Spleen (tissue), 7 donors: ENCODE measurements at regions not wholly inside any gene's neighbourhood (a gene's known extent, or its start where the extent isn't known, plus 50 kb on each side); places are given as distances from the start of the nearest gene placed in this dataset.

Experiments
- POLR2A ChIP-seq, 3 donors: fragments of 450-650 bp; IDR thresholded peaks; one replicate each; pipeline ENCODE4 v1.5.1; 2017; ENCODE audit warnings: antibody characterized with exemption in 3 of 3, mild to moderate bottlenecking in 1 of 3
- TF ChIP-seq, protein P1 (sequence below), 11 experiments: fragments of 200-600 bp in 7 of 11; fragments of 450-650 bp in 4 of 11; sonication (generic) in 4 of 11; IDR thresholded peaks in 8 of 11; conservative IDR thresholded peaks in 3 of 11; 1 replicate in 7 of 11; 2 replicates in 4 of 11; pipeline versions ENCODE4 v1.4.0 to v1.8.0; 2016 to 2021; ENCODE audit warnings: antibody characterized with exemption in 11 of 11, inconsistent platforms in 4 of 11, mild to moderate bottlenecking in 1 of 11
- donor health status: DM: no; HTN: no; CAD: no; lungs with moderate emphysema.
- donor health status: DM: no; HTN: no; CAD: no.
- donor health status: DM: no; HTN: no; CAD: no.

GRCh38 chr3:106540743-106541142 lies 671.9 kb upstream of the CBLB start:
- TF ChIP-seq, protein P1, sequence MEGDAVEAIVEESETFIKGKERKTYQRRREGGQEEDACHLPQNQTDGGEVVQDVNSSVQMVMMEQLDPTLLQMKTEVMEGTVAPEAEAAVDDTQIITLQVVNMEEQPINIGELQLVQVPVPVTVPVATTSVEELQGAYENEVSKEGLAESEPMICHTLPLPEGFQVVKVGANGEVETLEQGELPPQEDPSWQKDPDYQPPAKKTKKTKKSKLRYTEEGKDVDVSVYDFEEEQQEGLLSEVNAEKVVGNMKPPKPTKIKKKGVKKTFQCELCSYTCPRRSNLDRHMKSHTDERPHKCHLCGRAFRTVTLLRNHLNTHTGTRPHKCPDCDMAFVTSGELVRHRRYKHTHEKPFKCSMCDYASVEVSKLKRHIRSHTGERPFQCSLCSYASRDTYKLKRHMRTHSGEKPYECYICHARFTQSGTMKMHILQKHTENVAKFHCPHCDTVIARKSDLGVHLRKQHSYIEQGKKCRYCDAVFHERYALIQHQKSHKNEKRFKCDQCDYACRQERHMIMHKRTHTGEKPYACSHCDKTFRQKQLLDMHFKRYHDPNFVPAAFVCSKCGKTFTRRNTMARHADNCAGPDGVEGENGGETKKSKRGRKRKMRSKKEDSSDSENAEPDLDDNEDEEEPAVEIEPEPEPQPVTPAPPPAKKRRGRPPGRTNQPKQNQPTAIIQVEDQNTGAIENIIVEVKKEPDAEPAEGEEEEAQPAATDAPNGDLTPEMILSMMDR (IDR thresholded peaks at IDR 0.05 in 8 of 11, conservative IDR thresholded peaks at IDR 0.05 in 3 of 11), result no peak
- TF ChIP-seq POLR2A (IDR thresholded peaks at IDR 0.05), result no peak
